Neural progenitor cell (in vitro differentiated cells): ENCODE measurements at regions not wholly inside any gene's neighbourhood (a gene's known extent, or its start where the extent isn't known, plus 50 kb on each side); places are given as distances from the start of the nearest gene placed in this dataset.
"Not testable (repeated sequence)": the region's sequence is repeated elsewhere in the genome, so short reads cannot be mapped to it uniquely, and the experiment has no call there.

Source experiments
- EZH2 ChIP-seq: fragments of 200-600 bp; sonication (generic); IDR thresholded peaks from 2 replicates; pipeline ENCODE4 v1.6.1; 2017; ENCODE audit warnings: antibody characterized with exemption, mild to moderate bottlenecking, moderate library complexity
- EZH2phosphoT487 ChIP-seq: fragments of 200-600 bp; sonication (generic); IDR thresholded peaks from 2 replicates; pipeline ENCODE4 v1.6.1; 2017; ENCODE audit warnings: antibody characterized with exemption
- TF ChIP-seq, protein P1 (sequence below): fragments of 200-600 bp; sonication (generic); IDR thresholded peaks from 2 replicates; pipeline ENCODE4 v1.5.1; 2017; ENCODE audit warnings: antibody characterized with exemption, mild to moderate bottlenecking

DNA sequence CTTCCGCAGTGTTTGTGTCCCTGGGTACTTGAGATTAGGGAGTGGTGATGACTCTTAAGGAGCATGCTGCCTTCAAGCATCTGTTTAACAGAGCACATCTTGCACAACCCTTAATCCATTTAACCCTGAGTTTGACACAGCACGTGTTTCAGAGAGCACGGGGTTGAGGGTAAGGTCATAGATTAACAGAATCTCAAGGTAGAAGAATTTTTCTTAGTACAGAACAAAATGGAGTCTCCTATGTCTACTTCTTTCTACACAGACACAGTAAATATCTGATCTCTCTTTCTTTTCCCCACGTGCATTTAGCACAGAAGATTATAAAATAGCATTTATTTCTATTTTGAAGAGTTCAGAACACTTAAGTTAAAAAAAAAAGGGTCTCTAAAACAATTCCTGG, 63.8 kb upstream of the ANXA1 start:
- TF ChIP-seq, protein P1, sequence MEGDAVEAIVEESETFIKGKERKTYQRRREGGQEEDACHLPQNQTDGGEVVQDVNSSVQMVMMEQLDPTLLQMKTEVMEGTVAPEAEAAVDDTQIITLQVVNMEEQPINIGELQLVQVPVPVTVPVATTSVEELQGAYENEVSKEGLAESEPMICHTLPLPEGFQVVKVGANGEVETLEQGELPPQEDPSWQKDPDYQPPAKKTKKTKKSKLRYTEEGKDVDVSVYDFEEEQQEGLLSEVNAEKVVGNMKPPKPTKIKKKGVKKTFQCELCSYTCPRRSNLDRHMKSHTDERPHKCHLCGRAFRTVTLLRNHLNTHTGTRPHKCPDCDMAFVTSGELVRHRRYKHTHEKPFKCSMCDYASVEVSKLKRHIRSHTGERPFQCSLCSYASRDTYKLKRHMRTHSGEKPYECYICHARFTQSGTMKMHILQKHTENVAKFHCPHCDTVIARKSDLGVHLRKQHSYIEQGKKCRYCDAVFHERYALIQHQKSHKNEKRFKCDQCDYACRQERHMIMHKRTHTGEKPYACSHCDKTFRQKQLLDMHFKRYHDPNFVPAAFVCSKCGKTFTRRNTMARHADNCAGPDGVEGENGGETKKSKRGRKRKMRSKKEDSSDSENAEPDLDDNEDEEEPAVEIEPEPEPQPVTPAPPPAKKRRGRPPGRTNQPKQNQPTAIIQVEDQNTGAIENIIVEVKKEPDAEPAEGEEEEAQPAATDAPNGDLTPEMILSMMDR = not testable (repeated sequence)
- TF ChIP-seq EZH2, EZH2phosphoT487: not testable (repeated sequence)
